ENCODE measurements at regions not wholly inside any gene's neighbourhood (a gene's known extent, or its start where the extent isn't known, plus 50 kb on each side); places are given as distances from the start of the nearest gene placed in this dataset.
"Not testable (repeated sequence)": the region's sequence is repeated elsewhere in the genome, so short reads cannot be mapped to it uniquely, and the experiment has no call there.

GRCh38 chr2:40957508-40957907, 505.6 kb upstream of the SLC8A1 start:
- no peak for DNase-seq

GRCh38 chr2:40962026-40962425, 510.1 kb upstream of the SLC8A1 start:
- DNase-seq, result no peak

- DNase-seq, result no peak
Measured at GRCh38 chr2:40964509-40965250, 512.8 kb upstream of the SLC8A1 start.

GRCh38 chr2:40967451-40967850, 515.6 kb upstream of the SLC8A1 start:
- DNase-seq, result no peak

- DNase-seq, result no peak
Measured at GRCh38 chr2:40975151-40975550, 523.3 kb upstream of the SLC8A1 start.

- no peak for DNase-seq
Measured at GRCh38 chr2:40997362-40997761, 545.5 kb upstream of the SLC8A1 start.

- DNase-seq, result peak; percentile 74
Measured at GRCh38 chr2:41000374-41000773, 548.5 kb upstream of the SLC8A1 start.

- peak; percentile 92 for DNase-seq
Measured at GRCh38 chr2:41000906-41001305, 549.0 kb upstream of the SLC8A1 start.

- DNase-seq, result no peak
Measured at GRCh38 chr2:41004700-41005099, 552.8 kb upstream of the SLC8A1 start.

GRCh38 chr2:41020358-41020757, 568.5 kb upstream of the SLC8A1 start:
- no peak for DNase-seq

- DNase-seq, result no peak
Measured at GRCh38 chr2:41024816-41025215, 572.9 kb upstream of the SLC8A1 start.

- DNase-seq, result no peak
Measured at GRCh38 chr2:41026613-41027012, 574.7 kb upstream of the SLC8A1 start.

- DNase-seq, result no peak
Measured at GRCh38 chr2:41027095-41027494, 575.2 kb upstream of the SLC8A1 start.

- DNase-seq, result no peak
Measured at GRCh38 chr2:41031282-41031681, 579.4 kb upstream of the SLC8A1 start.

GRCh38 chr2:41032715-41033114, 580.8 kb upstream of the SLC8A1 start:
- DNase-seq, result no peak

GRCh38 chr2:41033127-41033526, 581.2 kb upstream of the SLC8A1 start:
- no peak for DNase-seq

- DNase-seq, result no peak
Measured at GRCh38 chr2:41038408-41038807, 586.5 kb upstream of the SLC8A1 start.

- not testable (repeated sequence) for DNase-seq
Measured at GRCh38 chr2:41039750-41040149, 587.9 kb upstream of the SLC8A1 start.

GRCh38 chr2:41040782-41041520, 589.1 kb upstream of the SLC8A1 start:
- DNase-seq, result no peak

GRCh38 chr2:41042343-41042742, 590.5 kb upstream of the SLC8A1 start:
- no peak for DNase-seq

- no peak for DNase-seq
Measured at GRCh38 chr2:41061356-41061755, 609.5 kb upstream of the SLC8A1 start.

- DNase-seq, result no peak
Measured at GRCh38 chr2:41062336-41062735, 610.4 kb upstream of the SLC8A1 start.

GRCh38 chr2:41066168-41066567, 614.3 kb upstream of the SLC8A1 start:
- no peak for DNase-seq

GRCh38 chr2:41068740-41069139, 616.9 kb upstream of the SLC8A1 start:
- peak; percentile 10 for DNase-seq

GRCh38 chr2:41078341-41078740, 626.5 kb upstream of the SLC8A1 start:
- no peak for DNase-seq

All from NCI-H1436 (cell line).